ENCODE measurements at regions not wholly inside any gene's neighbourhood (a gene's known extent, or its start where the extent isn't known, plus 50 kb on each side); places are given as distances from the start of the nearest gene placed in this dataset.

GRCh38 chr12:60935981-60936761, 1324.0 kb upstream of the USP15 start:
- TF ChIP-seq YY1 (IDR thresholded peaks at IDR 0.05): no peak
- no peak for TF ChIP-seq JUND (IDR thresholded peaks at IDR 0.05)
- no peak for TF ChIP-seq FOXA2 (IDR thresholded peaks at IDR 0.05)
- TF ChIP-seq RAD21 (IDR thresholded peaks at IDR 0.05): peak; percentile 37 to 40
- TF ChIP-seq CTCF (IDR thresholded peaks at IDR 0.05; ENCODE audit: low read depth, low read length, missing input control): peak; percentile 9
- no peak for TF ChIP-seq NR2F2 (IDR thresholded peaks at IDR 0.05)
- DNase-seq (ENCODE audit: low spot score): no peak
- no peak overlapping the region for H3K4me3 ChIP-seq (ENCODE audit: low read depth in 1 of 3, low read length in 3 of 3)
- H3K9ac ChIP-seq (ENCODE audit: low read depth in 1 of 2, low read length in 2 of 2): no peak overlapping the region
- H3K27me3 ChIP-seq (ENCODE audit: control insufficient read depth in 4 of 4, insufficient read depth in 4 of 4, low read length in 3 of 4): no peaks in the 10 kb centered on the region
- no peak overlapping the region for H3K27ac ChIP-seq (ENCODE audit: low read depth in 1 of 2, low read length in 2 of 2)
- WGBS: 84% methylated on average over 8 of the region's 8 CpGs
- H3K36me3 ChIP-seq (ENCODE audit: control insufficient read depth in 4 of 4, insufficient read depth in 3 of 4, low read depth in 1 of 4, low read length in 3 of 4): no peaks in the 10 kb centered on the region
- H3K4me1 ChIP-seq (ENCODE audit: control insufficient read depth in 4 of 4, insufficient read depth in 4 of 4, low read length in 3 of 4): no peaks in the 10 kb centered on the region
- H3K9me3 ChIP-seq (ENCODE audit: control insufficient read depth in 4 of 4, low read length in 3 of 4): peaks cover 0 to 2% (median 0%) of the 10 kb centered on the region in 4 donors

GRCh38 chr12:60947533-60947932, 1312.7 kb upstream of the USP15 start:
- no peak overlapping the region for H3K27ac ChIP-seq (ENCODE audit: low read depth in 1 of 2, low read length in 2 of 2)
- no peaks in the 10 kb centered on the region for H3K27me3 ChIP-seq (ENCODE audit: control insufficient read depth in 4 of 4, insufficient read depth in 4 of 4, low read length in 3 of 4)
- 83% methylated on average over 2 of the region's 2 CpGs for WGBS
- no peak overlapping the region for H3K4me3 ChIP-seq (ENCODE audit: low read depth in 1 of 3, low read length in 3 of 3)
- peaks cover 0 to 1% (median 0%) of the 10 kb centered on the region in 4 donors for H3K9me3 ChIP-seq (ENCODE audit: control insufficient read depth in 4 of 4, low read length in 3 of 4)
- DNase-seq (ENCODE audit: low spot score): no peak
- H3K9ac ChIP-seq (ENCODE audit: low read depth in 1 of 2, low read length in 2 of 2): no peak overlapping the region
- no peaks in the 10 kb centered on the region for H3K4me1 ChIP-seq (ENCODE audit: control insufficient read depth in 4 of 4, insufficient read depth in 4 of 4, low read length in 3 of 4)
- H3K36me3 ChIP-seq (ENCODE audit: control insufficient read depth in 4 of 4, insufficient read depth in 3 of 4, low read depth in 1 of 4, low read length in 3 of 4): no peaks in the 10 kb centered on the region
- no peak for TF ChIP-seq RXRA (IDR thresholded peaks at IDR 0.05)
- no peak for TF ChIP-seq TAF1 (conservative IDR thresholded peaks at IDR 0.05)
- no peak for TF ChIP-seq JUND (IDR thresholded peaks at IDR 0.05)
- TF ChIP-seq ZBTB33 (IDR thresholded peaks at IDR 0.05): no peak
- TF ChIP-seq FOXA2 (IDR thresholded peaks at IDR 0.05): no peak
- no peak for TF ChIP-seq RAD21 (IDR thresholded peaks at IDR 0.05)
- no peak for TF ChIP-seq SP1 (IDR thresholded peaks at IDR 0.05)

- H3K36me3 ChIP-seq (ENCODE audit: control insufficient read depth in 4 of 4, insufficient read depth in 3 of 4, low read depth in 1 of 4, low read length in 3 of 4): no peaks in the 10 kb centered on the region
- H3K4me1 ChIP-seq (ENCODE audit: control insufficient read depth in 4 of 4, insufficient read depth in 4 of 4, low read length in 3 of 4): no peaks in the 10 kb centered on the region
- H3K9me3 ChIP-seq (ENCODE audit: control insufficient read depth in 4 of 4, low read length in 3 of 4): no peaks in the 10 kb centered on the region
- H3K4me3 ChIP-seq (ENCODE audit: low read depth in 1 of 3, low read length in 3 of 3): no peak overlapping the region
- DNase-seq (ENCODE audit: low spot score): no peak
- no peak overlapping the region for H3K9ac ChIP-seq (ENCODE audit: low read depth in 1 of 2, low read length in 2 of 2)
- no peaks in the 10 kb centered on the region for H3K27me3 ChIP-seq (ENCODE audit: control insufficient read depth in 4 of 4, insufficient read depth in 4 of 4, low read length in 3 of 4)
- H3K27ac ChIP-seq (ENCODE audit: low read depth in 1 of 2, low read length in 2 of 2): no peak overlapping the region
- no peak for TF ChIP-seq SP1 (IDR thresholded peaks at IDR 0.05)
- TF ChIP-seq JUND (IDR thresholded peaks at IDR 0.05): no peak
Observed at GRCh38 chr12:60967128-60967527, 1293.1 kb upstream of the USP15 start.
